ENCODE measurements at regions not wholly inside any gene's neighbourhood (a gene's known extent, or its start where the extent isn't known, plus 50 kb on each side); places are given as distances from the start of the nearest gene placed in this dataset.
A peak's percentile ranks its signal among the peaks of the same experiment; 100 is the strongest.

GRCh38 chr6:170208651-170209353 is 82.1 kb downstream of the DLL1 start:
- Histone ChIP-seq H3K4me3 (no peak overlapping the region), H3K27ac (no peak overlapping the region), H3K9me3 (replicated peaks) (peaks cover 3% of the 10 kb centered on the region), H3K27me3 (replicated peaks) (no peaks in the 10 kb centered on the region), H3K4me1 (replicated peaks) (no peaks in the 10 kb centered on the region), H3K36me3 (no peaks in the 10 kb centered on the region)
- DNase-seq (ENCODE audit: low read depth in 1 of 2, low spot score in 2 of 2): peak in 1 of 2 experiments; percentile 27

DNA sequence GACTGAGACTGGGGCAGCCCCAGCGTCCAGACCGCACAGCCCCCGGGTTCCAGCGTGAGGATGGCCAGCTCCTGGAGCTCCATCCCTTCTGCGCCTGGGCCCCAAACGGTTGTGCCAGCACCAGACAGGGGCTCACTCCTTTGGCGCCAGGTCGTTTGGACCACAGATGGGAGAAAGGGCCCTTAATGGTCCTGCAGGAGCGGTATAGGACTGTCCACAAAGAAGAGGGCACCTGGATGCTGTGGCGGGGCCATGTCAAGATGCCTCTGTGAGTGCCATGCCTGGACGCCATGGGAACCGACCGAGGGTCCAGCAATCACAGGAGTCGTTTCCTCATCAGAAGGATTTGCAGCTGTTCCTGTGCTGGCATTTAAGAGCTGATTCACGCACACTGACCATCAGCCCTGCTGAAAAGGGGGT is 82.7 kb downstream of the DLL1 start:
- no peaks in the 10 kb centered on the region for H3K4me1 ChIP-seq (replicated peaks)
- H3K27me3 ChIP-seq (replicated peaks): no peaks in the 10 kb centered on the region
- no peaks in the 10 kb centered on the region for H3K36me3 ChIP-seq
- DNase-seq (ENCODE audit: low read depth in 1 of 2, low spot score in 2 of 2): peak in 1 of 2 experiments; percentile 23
- H3K4me3 ChIP-seq: no peak overlapping the region
- peaks cover 3% of the 10 kb centered on the region for H3K9me3 ChIP-seq (replicated peaks)
- no peak overlapping the region for H3K27ac ChIP-seq

DNA sequence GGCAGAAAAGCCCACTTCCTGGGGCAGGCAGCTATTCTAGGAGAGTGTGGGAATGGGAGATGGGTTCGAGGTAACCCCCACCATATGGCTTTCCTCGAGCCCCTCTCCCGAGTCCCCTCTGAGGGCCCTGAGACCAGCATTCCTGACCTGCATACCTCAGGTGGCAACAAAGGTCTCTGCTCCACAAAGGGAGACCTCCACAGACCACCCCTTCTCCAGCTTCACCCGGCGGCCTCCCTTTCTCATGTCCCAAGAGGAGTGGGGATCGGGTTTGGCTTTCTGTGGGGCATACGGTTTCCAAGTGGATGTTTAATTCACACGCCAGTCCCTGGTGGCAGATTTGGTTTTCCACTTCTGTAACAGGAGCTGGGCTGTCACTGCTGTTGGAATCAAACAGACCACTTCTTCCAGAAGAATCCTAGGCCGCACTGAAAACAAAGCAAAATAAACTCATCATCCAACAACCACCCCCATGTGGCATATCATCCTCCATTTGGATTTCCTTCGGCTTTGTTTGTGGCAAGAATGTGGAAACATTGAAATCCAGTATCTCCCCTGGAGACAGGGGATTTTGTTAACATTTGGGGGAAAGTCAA is 83.2 kb downstream of the DLL1 start:
- Histone ChIP-seq H3K4me3 (no peak overlapping the region), H3K27me3 (replicated peaks) (no peaks in the 10 kb centered on the region), H3K36me3 (no peaks in the 10 kb centered on the region), H3K4me1 (replicated peaks) (no peaks in the 10 kb centered on the region), H3K27ac (no peak overlapping the region), H3K9me3 (replicated peaks) (peaks cover 1% of the 10 kb centered on the region)
- DNase-seq (ENCODE audit: low read depth in 1 of 2, low spot score in 2 of 2): peak in 1 of 2 experiments; percentile 38

GRCh38 chr6:170206851-170207431 is 83.9 kb downstream of the DLL1 start:
- no peak overlapping the region for H3K4me3 ChIP-seq
- DNase-seq (ENCODE audit: low read depth in 1 of 2, low spot score in 2 of 2): peak in 1 of 2 experiments; percentile 28
- H3K36me3 ChIP-seq: no peaks in the 10 kb centered on the region
- no peaks in the 10 kb centered on the region for H3K4me1 ChIP-seq (replicated peaks)
- H3K9me3 ChIP-seq (replicated peaks): no peaks in the 10 kb centered on the region; the same call in none of the 2 replicates
- H3K27ac ChIP-seq: no peak overlapping the region
- no peaks in the 10 kb centered on the region for H3K27me3 ChIP-seq (replicated peaks)

- Histone ChIP-seq H3K27me3 (replicated peaks) (no peaks in the 10 kb centered on the region), H3K36me3 (no peaks in the 10 kb centered on the region), H3K4me3 (no peak overlapping the region), H3K4me1 (replicated peaks) (no peaks in the 10 kb centered on the region), H3K27ac (no peak overlapping the region), H3K9me3 (replicated peaks) (no peaks in the 10 kb centered on the region; the same call in 1 of the 2 replicates)
- peak in 1 of 2 experiments; percentile 16 for DNase-seq (ENCODE audit: low read depth in 1 of 2, low spot score in 2 of 2)
These were observed 84.6 kb downstream of the DLL1 start for GRCh38 chr6:170206317-170206621.

DNA sequence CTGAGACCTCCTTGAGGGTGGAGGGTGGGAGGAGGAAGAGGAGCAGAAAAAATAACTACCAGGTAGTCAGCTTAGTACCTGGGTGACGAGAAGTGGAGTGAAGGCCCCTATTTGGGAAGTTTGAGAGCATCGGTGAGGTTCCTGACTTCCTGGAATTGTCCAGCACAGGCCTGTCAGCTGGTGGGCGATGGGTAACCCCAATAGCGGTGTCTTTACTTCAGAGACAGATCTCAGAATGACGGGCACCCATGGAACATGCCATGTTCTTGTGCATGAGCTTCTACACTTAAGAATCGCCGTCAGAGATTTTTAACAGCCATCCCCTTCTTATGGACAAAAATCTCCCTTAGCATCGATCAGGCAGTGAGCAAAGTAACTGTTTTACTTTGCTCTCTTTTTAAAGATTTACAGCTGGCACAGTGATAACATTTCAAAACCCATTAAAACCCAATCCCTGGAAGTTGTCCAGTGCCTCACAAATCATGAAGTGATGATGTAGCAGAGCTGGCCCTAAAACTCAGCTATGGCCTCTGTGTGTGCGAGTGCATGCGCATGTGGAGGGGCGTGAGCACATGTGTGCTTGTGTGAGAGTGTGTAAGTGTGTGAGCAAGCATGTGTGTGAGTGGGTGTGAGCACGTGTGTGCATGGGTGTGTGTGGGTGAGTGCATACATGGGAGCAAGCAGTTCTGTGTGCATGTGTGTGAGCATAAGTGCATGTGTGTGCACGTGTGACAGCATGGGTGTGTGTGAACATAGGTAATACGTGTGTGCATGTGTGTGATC is 85.2 kb downstream of the DLL1 start:
- DNase-seq (ENCODE audit: low read depth in 1 of 2, low spot score in 2 of 2): peak in 1 of 2 experiments; percentile 14
- H3K4me3 ChIP-seq: no peak overlapping the region
- H3K36me3 ChIP-seq: no peaks in the 10 kb centered on the region
- no peak overlapping the region for H3K27ac ChIP-seq
- no peaks in the 10 kb centered on the region for H3K4me1 ChIP-seq (replicated peaks)
- no peaks in the 10 kb centered on the region for H3K27me3 ChIP-seq (replicated peaks)
- no peaks in the 10 kb centered on the region; the same call in 1 of the 2 replicates for H3K9me3 ChIP-seq (replicated peaks)

GRCh38 chr6:170205126-170205525 is 85.8 kb downstream of the DLL1 start:
- no peak overlapping the region for H3K27ac ChIP-seq
- DNase-seq (ENCODE audit: low read depth in 1 of 2, low spot score in 2 of 2): peak in 1 of 2 experiments; percentile 22
- H3K4me1 ChIP-seq (replicated peaks): no peaks in the 10 kb centered on the region
- H3K4me3 ChIP-seq: no peak overlapping the region
- H3K36me3 ChIP-seq: no peaks in the 10 kb centered on the region
- H3K9me3 ChIP-seq (replicated peaks): no peaks in the 10 kb centered on the region; the same call in 1 of the 2 replicates
- H3K27me3 ChIP-seq (replicated peaks): no peaks in the 10 kb centered on the region

GRCh38 chr6:170203212-170203611 is 87.7 kb downstream of the DLL1 start:
- DNase-seq (ENCODE audit: low read depth in 1 of 2, low spot score in 2 of 2): no peak
- Histone ChIP-seq H3K4me1 (replicated peaks) (no peaks in the 10 kb centered on the region), H3K9me3 (replicated peaks) (no peaks in the 10 kb centered on the region; the same call in 1 of the 2 replicates), H3K27me3 (replicated peaks) (no peaks in the 10 kb centered on the region), H3K27ac (no peak overlapping the region), H3K4me3 (no peak overlapping the region), H3K36me3 (no peaks in the 10 kb centered on the region)

GRCh38 chr6:170202416-170203135 is 88.3 kb downstream of the DLL1 start:
- no peak overlapping the region for H3K27ac ChIP-seq
- H3K9me3 ChIP-seq (replicated peaks): no peaks in the 10 kb centered on the region; the same call in 1 of the 2 replicates
- no peaks in the 10 kb centered on the region for H3K36me3 ChIP-seq
- H3K4me3 ChIP-seq: no peak overlapping the region
- no peaks in the 10 kb centered on the region for H3K27me3 ChIP-seq (replicated peaks)
- no peaks in the 10 kb centered on the region for H3K4me1 ChIP-seq (replicated peaks)
- peak in 1 of 2 experiments; percentile 17 for DNase-seq (ENCODE audit: low read depth in 1 of 2, low spot score in 2 of 2)

DNA sequence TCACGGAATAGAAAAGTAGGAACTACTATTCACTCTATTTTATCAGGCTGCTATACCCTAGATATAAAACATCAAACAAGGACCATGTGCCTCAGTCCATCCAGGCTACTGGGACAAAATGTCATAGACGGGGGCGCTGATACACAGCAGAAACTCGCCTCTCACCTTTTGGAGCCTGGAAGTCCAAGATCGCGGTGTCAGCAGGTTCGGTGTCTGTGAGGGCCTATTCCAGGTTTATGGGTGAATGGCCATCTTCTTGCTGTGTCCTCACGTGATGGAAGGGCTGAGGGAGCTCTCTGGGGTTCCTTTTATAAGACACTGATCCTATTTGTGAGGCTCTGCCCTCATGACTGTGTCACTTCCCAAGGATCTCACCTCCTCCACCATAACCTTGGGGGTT is 89.5 kb downstream of the DLL1 start:
- Histone ChIP-seq H3K9me3 (replicated peaks) (no peaks in the 10 kb centered on the region; the same call in 1 of the 2 replicates), H3K4me1 (replicated peaks) (no peaks in the 10 kb centered on the region), H3K36me3 (no peaks in the 10 kb centered on the region), H3K27me3 (replicated peaks) (no peaks in the 10 kb centered on the region), H3K27ac (no peak overlapping the region), H3K4me3 (no peak overlapping the region)
- DNase-seq (ENCODE audit: low read depth in 1 of 2, low spot score in 2 of 2): peak in 1 of 2 experiments; percentile 8

- no peaks in the 10 kb centered on the region for H3K4me1 ChIP-seq (replicated peaks)
- H3K4me3 ChIP-seq: no peak overlapping the region
- no peaks in the 10 kb centered on the region for H3K36me3 ChIP-seq
- no peaks in the 10 kb centered on the region for H3K27me3 ChIP-seq (replicated peaks)
- no peak overlapping the region for H3K27ac ChIP-seq
- no peaks in the 10 kb centered on the region; the same call in 1 of the 2 replicates for H3K9me3 ChIP-seq (replicated peaks)
- DNase-seq (ENCODE audit: low read depth in 1 of 2, low spot score in 2 of 2): peak in 1 of 2 experiments; percentile 30
These were observed 90.4 kb downstream of the DLL1 start for GRCh38 chr6:170200458-170200891.

DNA sequence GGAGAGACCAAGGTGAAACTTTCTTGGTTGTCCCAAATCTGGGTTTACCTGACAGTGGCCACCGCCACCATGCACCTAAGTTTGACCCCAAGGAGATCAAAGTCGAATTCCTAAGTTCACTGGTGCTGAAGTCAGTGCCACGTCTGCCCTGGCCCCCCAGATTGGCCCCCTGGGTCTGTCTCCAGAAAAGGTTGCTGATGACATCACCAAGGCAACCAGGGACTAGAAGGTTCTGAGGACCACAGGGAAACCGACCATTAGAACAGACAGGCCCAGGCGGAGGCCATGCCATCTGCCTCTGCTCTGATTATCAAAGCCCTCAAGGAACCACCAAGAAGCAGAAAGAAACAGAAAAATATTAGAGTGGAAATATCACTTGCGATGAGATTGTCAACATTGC is 91.2 kb downstream of the DLL1 start:
- Histone ChIP-seq H3K4me3 (no peak overlapping the region), H3K9me3 (replicated peaks) (no peaks in the 10 kb centered on the region; the same call in 1 of the 2 replicates), H3K27me3 (replicated peaks) (no peaks in the 10 kb centered on the region), H3K27ac (no peak overlapping the region), H3K36me3 (no peaks in the 10 kb centered on the region), H3K4me1 (replicated peaks) (no peaks in the 10 kb centered on the region)
- DNase-seq (ENCODE audit: low read depth in 1 of 2, low spot score in 2 of 2): peak in 1 of 2 experiments; percentile 25

GRCh38 chr6:170198298-170198697 is 92.6 kb downstream of the DLL1 start:
- H3K4me1 ChIP-seq (replicated peaks): no peaks in the 10 kb centered on the region
- DNase-seq (ENCODE audit: low read depth in 1 of 2, low spot score in 2 of 2): no peak

More at GRCh38 chr6:170198298-170198697, 92.6 kb downstream of the DLL1 start:
- H3K36me3 ChIP-seq: no peaks in the 10 kb centered on the region
- no peak overlapping the region for H3K4me3 ChIP-seq
- no peaks in the 10 kb centered on the region for H3K27me3 ChIP-seq (replicated peaks)
- no peak overlapping the region for H3K27ac ChIP-seq
- H3K9me3 ChIP-seq (replicated peaks): no peaks in the 10 kb centered on the region; the same call in 1 of the 2 replicates
